ENCODE measurements at regions not wholly inside any gene's neighbourhood (a gene's known extent, or its start where the extent isn't known, plus 50 kb on each side); places are given as distances from the start of the nearest gene placed in this dataset.
"Not testable (repeated sequence)": the region's sequence is repeated elsewhere in the genome, so short reads cannot be mapped to it uniquely, and the experiment has no call there.

- TF ChIP-seq RAD21 (conservative IDR thresholded peaks at IDR 0.05); CTCF (IDR thresholded peaks at IDR 0.05; ENCODE audit: poor library complexity, severe bottlenecking); EP300 (conservative IDR thresholded peaks at IDR 0.05; ENCODE audit: poor library complexity, severe bottlenecking); TAF1 (IDR thresholded peaks at IDR 0.05; ENCODE audit: low read depth); POLR2AphosphoS5 (IDR thresholded peaks at IDR 0.05); EZH2 (IDR thresholded peaks at IDR 0.05; ENCODE audit: borderline replicate concordance, insufficient read depth, low read length, poor library complexity, severe bottlenecking): not testable (repeated sequence)
Observed at GRCh38 chr7:65081669-65082055, 75.2 kb upstream of the ERV3-1 start.
